ENCODE measurements at regions not wholly inside any gene's neighbourhood (a gene's known extent, or its start where the extent isn't known, plus 50 kb on each side); places are given as distances from the start of the nearest gene placed in this dataset.

DNA sequence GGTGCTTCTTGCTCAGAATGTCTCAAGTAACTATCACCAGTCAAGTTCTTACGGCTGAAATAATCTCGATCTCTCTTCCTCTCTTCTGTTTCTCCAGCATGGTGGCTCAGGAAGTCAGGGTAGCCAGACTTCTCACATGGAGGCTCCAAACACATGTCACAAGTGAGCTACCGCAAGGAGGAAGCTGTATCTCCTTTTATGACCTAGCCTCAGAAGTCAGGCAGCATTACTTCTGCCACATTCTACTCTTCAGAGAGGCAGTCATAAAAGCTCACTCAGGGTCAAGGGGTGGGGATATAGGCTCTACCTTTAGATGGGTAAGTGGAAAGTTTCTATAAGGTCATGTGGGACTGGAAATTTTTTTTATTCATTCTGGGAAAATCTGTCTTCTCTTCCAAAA lies 86.6 kb upstream of the NEO1 start:
- Histone ChIP-seq H2AK5ac (ENCODE audit: insufficient read length, low read length) (no peak overlapping the region), H3K9ac (ENCODE audit: extremely low read depth, insufficient read length, low read length) (no peak overlapping the region), H2BK5ac (ENCODE audit: insufficient read length, low read length) (no peak overlapping the region), H2BK15ac (ENCODE audit: low read depth, low read length) (no peak overlapping the region), H3K9me3 (ENCODE audit: control insufficient read depth, low read depth, low read length) (no peaks in the 10 kb centered on the region), H4K5ac (ENCODE audit: insufficient read length, low read depth, low read length) (no peak overlapping the region), H3K79me2 (ENCODE audit: insufficient read depth, low read length) (no peaks in the 10 kb centered on the region), H2AFZ (ENCODE audit: low read length) (no peak overlapping the region), H3K14ac (ENCODE audit: insufficient read depth, low read length) (no peak overlapping the region), H2BK120ac (ENCODE audit: low read depth, low read length, poor library complexity, severe bottlenecking) (no peak overlapping the region), H3K27me3 (ENCODE audit: insufficient read depth, low read length) (no peaks in the 10 kb centered on the region), H4K20me1 (ENCODE audit: control insufficient read depth, insufficient read depth, insufficient read length) (no peaks in the 10 kb centered on the region), H3K56ac (ENCODE audit: insufficient read length, low read depth, low read length) (no peak overlapping the region), H3K27ac (ENCODE audit: insufficient read length, low read depth, low read length) (no peak overlapping the region), H3K4me2 (ENCODE audit: insufficient read depth, insufficient read length, low read length) (no peak overlapping the region), H3K23me2 (ENCODE audit: insufficient read length, low read depth, low read length, poor library complexity, severe bottlenecking) (no peaks in the 10 kb centered on the region), H4K91ac (ENCODE audit: insufficient read length, low read depth, low read length) (no peak overlapping the region), H3K4me1 (ENCODE audit: insufficient read depth, low read length) (no peaks in the 10 kb centered on the region), H2BK20ac (ENCODE audit: low read depth, low read length, poor library complexity, severe bottlenecking) (no peak overlapping the region), H3T11ph (ENCODE audit: low read length) (no peak overlapping the region), H3K23ac (ENCODE audit: insufficient read length, low read depth, low read length) (no peak overlapping the region), H4K8ac (replicated peaks; ENCODE audit: insufficient read length, low read depth, low read length) (no peak overlapping the region), H3K4ac (ENCODE audit: low read depth, low read length) (no peak overlapping the region), H3K79me1 (ENCODE audit: insufficient read depth, low read depth, low read length, poor library complexity, severe bottlenecking) (no peaks in the 10 kb centered on the region), H3K18ac (ENCODE audit: insufficient read length, low read depth, low read length) (no peak overlapping the region), H2BK12ac (ENCODE audit: insufficient read length, low read depth, low read length) (no peak overlapping the region)
- Mint-ChIP-seq H3K27ac (no peak overlapping the region), H3K36me3 (ENCODE audit: insufficient read depth in 1 of 3, low read depth in 3 of 3) (peaks cover 7 to 10% (median 7%) of the 10 kb centered on the region in 3 experiments), H3K4me1 (no peaks in the 10 kb centered on the region), H3K27me3 (ENCODE audit: low read depth) (peaks cover 6% of the 10 kb centered on the region), H3K9me3 (peaks cover 19 to 30% of the 10 kb centered on the region in 2 experiments), H3K4me3 (no peak overlapping the region)
- DNase-seq: no peak
- no CpG with 5 or more reads among the region's 3 CpGs for WGBS (ENCODE audit: extremely low coverage, insufficient read length, low lambda C conversion rate)
- TF ChIP-seq, protein P1, sequence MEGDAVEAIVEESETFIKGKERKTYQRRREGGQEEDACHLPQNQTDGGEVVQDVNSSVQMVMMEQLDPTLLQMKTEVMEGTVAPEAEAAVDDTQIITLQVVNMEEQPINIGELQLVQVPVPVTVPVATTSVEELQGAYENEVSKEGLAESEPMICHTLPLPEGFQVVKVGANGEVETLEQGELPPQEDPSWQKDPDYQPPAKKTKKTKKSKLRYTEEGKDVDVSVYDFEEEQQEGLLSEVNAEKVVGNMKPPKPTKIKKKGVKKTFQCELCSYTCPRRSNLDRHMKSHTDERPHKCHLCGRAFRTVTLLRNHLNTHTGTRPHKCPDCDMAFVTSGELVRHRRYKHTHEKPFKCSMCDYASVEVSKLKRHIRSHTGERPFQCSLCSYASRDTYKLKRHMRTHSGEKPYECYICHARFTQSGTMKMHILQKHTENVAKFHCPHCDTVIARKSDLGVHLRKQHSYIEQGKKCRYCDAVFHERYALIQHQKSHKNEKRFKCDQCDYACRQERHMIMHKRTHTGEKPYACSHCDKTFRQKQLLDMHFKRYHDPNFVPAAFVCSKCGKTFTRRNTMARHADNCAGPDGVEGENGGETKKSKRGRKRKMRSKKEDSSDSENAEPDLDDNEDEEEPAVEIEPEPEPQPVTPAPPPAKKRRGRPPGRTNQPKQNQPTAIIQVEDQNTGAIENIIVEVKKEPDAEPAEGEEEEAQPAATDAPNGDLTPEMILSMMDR (conservative IDR thresholded peaks at IDR 0.05): no peak
